COLO829 (cell line): ENCODE measurements at regions not wholly inside any gene's neighbourhood (a gene's known extent, or its start where the extent isn't known, plus 50 kb on each side); places are given as distances from the start of the nearest gene placed in this dataset.
"Not testable (repeated sequence)": the region's sequence is repeated elsewhere in the genome, so short reads cannot be mapped to it uniquely, and the experiment has no call there.

Experiments used
- DNase-seq: peaks from one replicate; pipeline ENCODE4 v3.0.0; 2012; ENCODE audit warnings: low spot score

DNA sequence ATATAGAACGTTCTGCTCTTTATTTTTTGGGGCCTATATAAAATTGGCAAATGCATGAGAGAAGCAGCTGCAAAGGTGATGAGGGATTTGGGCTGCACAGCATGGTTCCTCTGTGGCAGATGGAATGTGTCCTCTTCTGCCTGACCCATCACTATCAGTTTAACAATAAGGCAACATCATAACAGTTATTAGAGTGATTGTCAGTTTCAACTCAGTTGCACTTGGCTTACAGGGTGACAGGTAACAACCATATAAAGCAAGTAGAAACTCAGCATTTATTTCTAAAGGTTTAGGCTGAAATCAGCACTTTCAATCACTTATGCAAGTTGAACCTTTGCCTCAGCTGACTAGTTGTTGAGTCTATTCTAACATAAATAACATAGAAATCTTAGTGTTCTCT is 935.4 kb upstream of the CHORDC1 start:
- no peak for DNase-seq

DNA sequence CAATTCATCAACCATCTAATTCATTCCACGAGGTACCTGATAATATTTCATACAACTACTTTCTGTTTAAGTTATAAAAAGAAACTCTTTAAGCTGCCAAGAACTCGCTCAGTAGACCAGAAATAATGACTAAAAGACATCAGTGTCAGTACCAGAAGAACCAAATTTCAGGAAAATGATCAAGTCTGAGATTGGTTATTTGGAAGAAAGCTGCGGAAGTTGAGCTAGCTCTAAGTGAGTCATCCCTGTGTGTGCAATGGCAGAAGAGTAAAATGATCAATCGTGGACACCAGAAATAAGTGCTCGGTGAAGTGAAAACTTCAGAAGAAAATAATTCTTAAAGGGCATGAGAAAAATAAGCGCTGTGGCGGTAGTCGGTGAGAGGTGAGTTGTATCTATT is 933.2 kb upstream of the CHORDC1 start:
- DNase-seq: no peak

DNA sequence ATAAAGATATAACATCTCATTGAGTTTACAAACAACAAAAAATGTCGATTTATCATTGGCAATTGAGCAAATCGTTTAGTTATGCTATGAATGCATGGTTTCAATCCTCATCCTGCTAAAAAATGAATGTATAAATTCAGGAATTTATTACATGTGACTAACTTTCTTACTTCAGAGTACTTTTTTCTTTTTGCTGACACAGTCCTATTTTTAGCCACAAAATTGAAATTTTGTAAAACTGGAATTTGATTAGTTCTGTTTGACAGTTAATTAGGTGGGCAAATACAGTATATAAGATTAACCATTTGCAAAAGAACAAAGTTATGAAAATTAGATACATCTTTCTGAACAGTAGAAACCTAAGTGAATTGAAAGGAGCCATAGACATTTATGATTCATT is 925.0 kb upstream of the CHORDC1 start:
- DNase-seq: no peak

DNA sequence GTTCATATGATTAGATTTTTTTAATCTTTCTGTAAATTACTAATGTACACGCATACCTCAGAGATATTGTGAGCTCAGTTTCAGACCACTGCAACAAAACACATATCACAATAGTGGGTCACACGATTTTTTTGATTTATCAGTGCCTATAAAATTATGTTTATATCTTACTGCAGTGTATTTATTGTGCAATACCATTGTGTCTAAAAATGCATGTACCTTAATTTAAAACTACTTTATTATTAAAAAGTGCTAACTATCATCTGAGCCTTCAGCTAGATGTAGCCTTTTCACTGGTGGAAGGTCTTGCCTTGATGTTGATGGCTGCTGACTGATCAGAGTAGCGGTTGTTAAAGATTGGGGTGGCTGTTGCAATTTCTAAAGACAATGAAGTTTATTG is 918.8 kb upstream of the CHORDC1 start:
- DNase-seq: no peak

DNA sequence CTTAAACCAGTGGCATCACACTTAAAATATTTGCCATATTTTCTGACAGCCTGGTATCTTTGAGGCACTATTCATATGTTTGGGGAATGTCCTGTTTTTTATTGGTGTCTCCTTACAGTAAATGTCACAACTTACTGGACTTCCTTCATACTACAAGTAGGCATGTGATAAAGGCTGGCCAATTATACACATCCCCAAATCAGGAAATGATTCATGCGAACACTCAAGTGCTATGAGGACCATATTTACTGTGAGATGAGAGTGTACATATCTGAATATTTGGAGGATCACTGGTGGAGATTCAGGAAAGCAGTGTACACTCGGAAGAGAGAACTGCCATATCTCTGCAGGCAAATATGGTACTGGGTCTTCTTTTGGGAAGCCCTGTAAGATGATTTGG is 913.8 kb upstream of the CHORDC1 start:
- DNase-seq: peak; percentile 0

DNA sequence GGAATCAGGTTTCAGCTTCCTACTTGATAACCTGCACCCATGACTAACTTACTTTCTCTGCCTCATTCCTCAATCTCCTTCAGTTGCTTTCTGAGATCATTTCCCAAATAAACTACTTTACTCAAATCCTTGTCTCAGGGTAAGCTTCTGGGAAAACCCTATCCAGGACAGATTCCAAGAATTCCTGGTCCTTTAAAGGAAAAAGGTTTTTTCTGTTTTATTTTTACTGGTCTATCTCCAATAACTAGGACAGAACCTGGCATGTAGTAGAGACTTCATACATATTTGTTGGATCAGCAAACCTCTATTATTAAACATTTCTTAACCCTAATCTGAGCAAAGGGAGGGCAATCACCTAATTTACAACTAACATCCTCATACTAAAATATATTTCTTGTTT is 910.5 kb upstream of the CHORDC1 start:
- DNase-seq: no peak

DNA sequence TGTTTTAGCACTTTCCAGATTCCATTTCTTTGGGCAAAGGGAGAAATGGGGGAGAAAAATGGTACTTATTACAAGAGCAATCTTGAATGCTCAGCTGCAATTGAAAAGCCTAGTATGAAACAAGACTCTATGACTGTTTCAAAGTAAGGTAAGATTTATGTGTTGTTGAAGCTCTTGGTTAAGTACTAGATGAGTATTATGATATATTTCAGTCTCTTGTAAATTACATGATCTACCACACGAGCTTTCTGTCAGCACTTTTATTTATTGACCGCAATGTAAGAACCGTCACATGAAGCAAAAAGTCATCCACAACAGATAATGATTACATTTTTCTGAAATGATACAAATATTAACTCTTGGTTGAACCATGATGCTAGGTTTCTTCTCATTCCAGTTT is 906.7 kb upstream of the CHORDC1 start:
- no peak for DNase-seq

DNA sequence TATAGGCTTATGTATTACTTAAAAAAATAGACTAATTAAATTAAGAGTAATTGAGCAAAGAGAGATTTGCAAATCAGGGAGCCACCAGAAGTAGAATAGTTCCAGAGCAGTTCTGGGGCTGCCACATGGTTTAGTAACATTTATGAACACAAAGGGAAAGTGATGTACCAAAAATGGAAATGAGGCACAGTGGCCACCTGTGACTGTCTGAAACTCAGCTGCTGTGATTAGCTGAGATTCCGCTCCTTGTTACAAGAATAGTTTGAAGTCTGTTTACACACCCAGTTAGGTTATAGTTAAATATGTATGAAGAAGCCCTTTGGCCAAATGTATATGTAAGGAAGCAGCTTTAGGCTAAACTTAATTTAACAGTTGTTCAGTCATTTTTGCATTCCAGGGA is 901.5 kb upstream of the CHORDC1 start:
- no peak for DNase-seq

DNA sequence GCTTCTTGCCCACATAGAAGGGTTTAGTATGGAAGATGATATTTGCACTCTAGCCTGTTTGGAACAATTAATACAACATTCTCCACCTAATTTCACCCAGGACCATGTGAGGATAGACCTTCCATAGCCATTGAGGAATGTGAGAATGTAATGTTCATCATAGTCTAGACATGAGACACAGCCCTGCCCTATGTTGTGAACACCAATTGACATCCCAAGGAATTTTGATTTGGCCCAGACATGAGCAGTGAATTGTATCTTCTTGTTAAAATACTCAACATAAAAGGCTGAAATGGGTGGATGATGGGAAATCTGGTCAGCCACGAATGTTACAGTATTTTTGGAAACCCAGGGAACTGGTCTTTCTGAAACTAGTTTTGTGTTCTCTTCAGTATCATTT is 892.3 kb upstream of the CHORDC1 start:
- DNase-seq: no peak

DNA sequence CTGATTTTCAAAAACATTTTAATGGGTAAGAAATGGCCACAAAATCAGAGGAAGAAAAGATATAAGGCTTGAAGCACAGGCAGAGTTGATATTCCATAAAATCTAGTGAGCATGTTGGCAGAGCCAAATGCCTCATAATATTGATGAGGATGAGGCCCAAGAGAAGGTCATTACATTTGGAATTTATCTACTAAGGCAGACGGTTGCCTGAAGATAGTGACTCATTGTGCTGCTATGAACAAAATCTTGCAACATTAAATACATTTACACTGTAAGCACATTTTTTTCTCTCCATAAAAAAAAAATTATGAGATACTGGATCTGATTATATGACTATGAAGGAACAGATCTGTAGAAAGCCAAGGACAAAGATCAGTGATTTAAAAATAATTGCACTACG is 881.4 kb upstream of the CHORDC1 start:
- DNase-seq: peak; percentile 28

DNA sequence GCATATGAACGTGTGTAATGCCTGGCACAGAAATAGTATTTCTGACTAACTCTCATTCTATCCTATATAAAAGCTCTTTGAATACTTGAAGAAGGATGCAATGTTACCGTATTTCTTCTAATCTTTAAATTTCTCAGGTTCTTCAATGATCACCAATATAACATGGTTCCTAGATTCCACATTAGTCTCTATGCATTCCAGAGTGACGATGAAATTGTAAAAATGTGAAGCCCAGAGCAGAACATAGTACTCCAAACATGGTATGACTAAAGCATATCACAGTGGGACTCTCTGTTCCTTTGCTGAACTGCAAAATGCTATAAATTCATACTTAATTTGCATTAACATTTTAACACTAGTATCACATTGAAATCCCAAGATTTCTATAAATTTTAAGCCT is 877.6 kb upstream of the CHORDC1 start:
- no peak for DNase-seq

DNA sequence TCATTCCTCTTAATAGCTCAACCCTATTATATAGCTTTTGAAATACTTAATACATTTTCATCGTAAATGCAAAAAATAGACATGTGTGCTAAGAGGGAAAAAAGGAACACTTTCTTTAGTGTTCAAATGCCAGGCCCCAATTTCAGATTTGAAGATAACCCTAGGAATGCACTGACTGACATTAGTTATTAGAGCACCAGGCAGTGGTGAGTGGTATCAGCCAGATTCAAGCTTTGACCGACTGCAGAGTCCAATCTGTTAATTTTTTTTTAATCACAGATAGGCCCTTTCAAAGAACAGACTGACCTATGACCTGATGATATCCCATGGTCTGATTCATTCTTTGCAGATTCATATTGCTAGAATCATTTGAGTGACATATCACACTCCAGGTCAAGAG is 874.2 kb upstream of the CHORDC1 start:
- no peak for DNase-seq

DNA sequence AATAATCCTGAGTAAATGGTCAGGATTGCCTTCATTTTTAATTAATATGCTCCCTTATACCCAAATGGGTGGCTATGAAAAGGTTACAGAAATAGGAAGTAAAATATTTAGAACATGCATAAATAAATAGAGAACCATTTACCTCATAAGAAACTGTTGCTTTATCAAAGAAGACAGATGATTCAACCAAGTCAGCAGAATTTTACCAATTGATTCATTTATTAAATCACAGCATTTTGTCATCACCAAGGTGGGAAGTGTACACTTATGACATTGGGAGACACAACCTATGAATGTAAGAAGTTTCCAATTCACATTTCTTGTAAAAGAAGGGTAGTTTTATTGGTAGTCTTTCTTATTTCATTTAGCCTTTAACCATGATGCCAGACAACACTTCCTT is 870.3 kb upstream of the CHORDC1 start:
- DNase-seq: no peak

DNA sequence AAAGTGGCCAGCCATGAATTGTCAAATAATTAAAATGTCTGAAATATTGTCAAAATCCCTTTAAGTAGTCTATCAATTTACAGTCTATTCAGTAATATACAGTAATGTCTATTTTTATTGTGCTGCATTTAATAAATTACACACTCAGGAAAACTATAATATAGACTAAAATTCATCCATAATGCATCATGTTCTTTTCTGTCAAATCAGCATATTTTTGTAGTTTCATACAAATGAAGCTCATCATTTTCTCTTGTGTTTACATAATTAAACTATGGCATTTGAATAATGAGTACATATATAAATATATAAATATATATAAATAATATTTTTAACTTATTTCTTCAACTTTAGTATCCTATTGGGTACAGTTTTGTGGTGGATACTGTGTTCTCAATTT is 868.7 kb upstream of the CHORDC1 start:
- DNase-seq: no peak

DNA sequence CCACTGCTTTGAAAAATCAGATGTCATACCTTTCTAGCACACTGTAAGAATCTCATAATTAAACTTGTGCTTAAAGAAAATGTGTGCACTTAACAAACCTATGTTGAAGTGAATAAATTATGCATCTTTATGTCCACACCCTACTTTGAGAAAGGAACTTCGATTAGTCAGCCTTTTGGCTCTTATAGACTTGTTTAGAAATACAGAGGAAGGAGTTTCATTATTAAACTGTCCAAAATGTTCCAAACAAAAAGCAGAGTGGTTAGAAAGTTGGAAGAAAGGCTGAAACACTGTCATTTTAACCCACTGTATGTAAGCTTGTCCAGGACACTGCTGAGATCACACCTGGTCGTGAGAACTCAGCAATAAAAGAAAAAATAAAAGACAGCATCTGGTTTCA is 863.2 kb upstream of the CHORDC1 start:
- no peak for DNase-seq

DNA sequence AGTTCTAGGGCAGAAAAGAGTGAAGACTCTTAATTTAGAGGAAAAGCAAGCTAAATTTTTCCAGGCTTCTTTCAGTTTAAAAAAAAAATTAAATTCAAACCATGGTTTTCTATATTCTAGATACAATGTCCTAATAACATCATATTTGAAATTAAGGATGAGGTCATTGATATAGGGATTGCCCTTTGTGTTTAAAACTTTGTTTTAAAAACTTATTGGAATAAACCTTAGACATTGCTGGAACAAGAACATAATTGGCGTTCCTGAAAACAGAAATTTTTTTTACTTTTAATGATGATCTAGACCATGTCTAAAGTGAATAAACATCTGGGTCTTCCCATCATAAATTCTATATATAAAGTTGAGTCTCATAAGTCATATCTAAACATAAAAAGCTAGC is 859.4 kb upstream of the CHORDC1 start:
- DNase-seq: no peak

DNA sequence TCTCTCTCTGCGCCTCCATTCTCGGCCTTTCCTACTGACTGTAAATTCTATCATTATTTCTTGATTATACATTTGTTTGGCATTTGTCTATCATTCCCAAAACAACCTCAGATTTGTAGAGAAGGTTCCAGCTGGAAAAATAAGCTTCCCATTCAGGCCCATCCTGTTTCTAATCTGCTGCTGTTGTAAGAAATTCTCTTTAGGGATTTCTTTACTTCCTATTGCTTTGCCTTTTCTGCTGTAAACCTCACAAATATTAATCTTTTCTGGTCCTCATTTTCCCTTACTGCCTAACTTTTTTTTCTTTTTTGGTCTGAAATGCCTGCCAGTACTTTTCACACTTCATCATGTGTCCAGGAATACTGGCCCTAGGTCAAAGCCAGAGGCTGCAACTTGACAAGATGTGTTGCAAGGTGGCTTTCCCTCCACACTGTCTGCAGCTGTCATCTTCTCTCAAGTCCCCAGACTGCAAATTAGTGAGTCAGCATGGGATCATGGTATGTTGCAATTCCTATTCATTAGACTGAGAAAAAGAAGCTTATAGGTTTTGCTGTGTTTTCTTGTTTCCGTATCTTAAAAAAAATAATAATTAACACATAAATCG is 858.7 kb upstream of the CHORDC1 start:
- DNase-seq: no peak

DNA sequence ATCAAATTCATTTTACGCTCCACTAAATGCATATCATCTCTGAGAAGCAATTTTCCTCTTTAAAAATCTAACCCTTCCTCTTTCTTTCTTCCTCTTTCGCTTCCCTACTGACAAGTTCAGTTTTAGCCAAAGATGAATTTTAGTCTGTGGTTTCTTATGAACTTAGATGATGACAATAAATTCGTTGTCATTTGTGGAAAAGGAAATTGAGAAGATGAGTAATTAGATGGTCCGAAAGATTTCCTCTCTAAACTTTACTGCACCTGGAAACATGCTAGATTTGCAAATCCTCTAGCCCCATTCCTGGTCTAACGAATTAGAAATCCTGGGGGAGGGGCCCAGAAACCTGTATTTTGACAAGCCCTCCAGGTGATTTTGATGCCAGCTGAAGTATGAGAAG is 855.4 kb upstream of the CHORDC1 start:
- no peak for DNase-seq

DNA sequence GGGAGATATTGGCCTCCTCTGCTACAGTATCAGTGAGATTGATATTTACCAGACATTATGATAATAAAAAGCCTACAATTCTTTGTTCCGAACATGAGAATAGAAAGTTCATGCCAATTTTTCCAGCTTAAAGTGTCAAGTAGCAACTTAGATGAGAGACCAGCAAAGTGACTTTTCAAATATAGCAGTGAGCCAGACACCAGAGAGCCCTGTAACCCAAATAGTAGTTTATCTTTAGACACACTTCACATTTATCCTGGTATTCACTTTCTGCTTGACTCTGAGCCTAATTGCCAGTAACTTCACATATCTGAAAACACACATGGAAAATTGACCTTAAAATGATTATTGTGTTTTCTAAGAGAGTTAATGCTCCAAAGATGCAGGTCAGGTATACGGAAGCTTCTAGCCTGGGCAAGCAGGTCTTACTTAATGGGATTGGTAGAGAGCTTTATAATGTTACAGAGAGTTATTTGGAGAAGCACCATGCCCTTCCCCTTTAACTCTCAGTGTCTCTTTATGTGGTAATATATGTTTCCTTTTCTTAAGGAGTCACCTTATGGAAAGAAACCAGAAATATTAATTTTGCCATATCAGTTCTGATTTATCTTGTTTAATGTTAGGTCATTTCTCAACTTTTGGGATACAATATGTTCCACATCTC is 852.3 kb upstream of the CHORDC1 start:
- DNase-seq: no peak

DNA sequence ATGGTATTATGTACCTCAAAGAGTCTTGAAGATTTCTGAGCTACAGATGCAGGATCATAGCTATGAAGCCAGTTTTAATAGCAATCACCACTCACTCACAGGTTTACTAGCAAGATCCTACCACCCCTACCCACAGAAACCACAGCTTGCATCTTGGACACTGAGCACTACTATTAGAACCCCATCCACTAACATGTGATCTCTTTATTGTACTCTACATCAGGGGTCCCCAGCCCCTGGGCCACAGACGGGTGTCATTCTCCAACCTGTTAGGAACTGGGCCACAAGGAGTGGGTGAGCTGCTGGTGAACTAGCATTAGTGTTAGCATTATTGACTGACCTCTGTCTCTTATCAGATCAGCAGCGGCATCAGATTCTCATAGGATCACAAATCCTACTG is 844.8 kb upstream of the CHORDC1 start:
- no peak for DNase-seq

DNA sequence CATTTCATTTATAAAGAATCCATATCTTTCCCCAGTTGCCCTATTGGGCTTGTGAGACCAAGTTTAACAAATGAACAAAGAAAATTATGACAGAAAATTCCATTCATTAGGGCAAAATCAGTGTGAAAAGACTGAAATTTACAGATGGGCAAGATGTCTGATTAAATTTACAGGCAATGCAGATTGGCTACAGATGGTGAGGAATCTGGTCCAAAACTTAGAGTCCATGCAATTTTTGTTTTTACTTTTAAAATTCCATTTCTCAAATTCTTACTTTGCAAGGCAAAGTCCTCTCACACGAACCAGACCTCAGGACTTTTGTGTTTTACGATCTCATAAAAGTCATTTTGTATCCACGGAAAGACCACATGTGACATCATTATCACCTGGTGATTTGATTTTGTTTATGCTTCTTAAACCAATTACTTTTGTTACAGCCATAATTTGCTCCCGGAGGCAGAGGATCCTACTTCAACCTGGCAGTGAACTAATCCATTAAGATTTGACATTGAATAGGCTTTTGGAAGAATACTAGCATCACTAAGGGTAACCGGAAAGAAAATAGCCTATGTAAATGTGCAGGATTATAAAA is 843.7 kb upstream of the CHORDC1 start:
- DNase-seq: no peak

DNA sequence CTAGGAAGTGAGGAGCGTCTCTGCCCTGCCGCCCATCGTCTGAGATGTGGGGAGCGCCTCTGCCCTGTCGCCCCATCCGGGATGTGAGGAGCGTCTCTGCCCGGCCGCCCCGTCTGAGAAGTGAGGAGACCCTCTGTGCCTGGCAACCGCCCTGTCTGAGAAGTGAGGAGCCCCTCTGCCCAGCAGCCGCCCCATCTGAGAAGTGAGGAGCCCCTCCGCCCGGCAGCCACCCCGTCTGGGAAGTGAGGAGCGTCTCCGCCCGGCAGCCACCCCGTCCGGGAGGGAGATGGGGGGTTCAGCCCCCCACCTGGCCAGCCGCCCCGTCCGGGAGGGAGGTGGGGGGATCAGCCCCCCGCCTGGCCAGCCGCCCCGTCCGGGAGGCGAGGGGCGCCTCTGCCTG is 840.5 kb upstream of the CHORDC1 start:
- not testable (repeated sequence) for DNase-seq

DNA sequence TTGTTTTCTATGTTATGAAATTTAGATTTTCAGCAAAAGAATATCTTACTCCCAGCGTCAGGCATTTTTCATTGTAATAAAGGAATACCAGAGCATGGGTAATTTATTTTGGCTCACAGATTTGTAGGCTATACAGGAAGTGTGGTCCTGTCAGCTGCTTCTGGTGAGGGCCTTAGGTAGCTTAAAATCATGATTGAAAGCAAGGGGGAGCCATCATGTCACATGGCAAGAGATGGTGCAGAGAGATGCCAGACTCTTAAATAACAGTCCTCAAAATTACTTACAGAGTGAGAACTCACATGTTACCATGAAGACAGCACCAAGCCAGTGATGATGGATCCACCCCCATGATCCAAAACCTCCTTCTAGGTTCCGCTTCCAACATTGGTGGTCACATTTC is 825.0 kb upstream of the CHORDC1 start:
- no peak for DNase-seq

DNA sequence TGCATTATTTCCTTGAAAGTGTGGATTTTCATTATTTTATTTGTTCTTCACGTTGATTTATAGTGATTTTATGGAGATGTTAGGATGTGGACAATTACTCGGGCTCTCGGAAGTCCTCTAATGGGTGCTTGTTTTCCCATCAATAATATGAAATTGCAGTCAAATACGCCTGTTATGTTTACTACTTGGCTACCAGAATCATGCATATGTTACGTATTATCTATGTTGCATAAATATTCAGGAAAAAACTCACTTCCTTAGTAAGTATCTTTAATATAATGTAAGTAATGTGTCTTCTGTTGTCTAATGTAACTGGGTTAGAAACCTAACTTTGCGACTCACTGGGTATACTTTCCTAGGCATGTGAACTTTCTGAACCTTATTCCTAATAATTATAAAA is 823.4 kb upstream of the CHORDC1 start:
- no peak for DNase-seq
